ENCODE measurements at regions not wholly inside any gene's neighbourhood (a gene's known extent, or its start where the extent isn't known, plus 50 kb on each side); places are given as distances from the start of the nearest gene placed in this dataset.

- Histone ChIP-seq H3K27me3 (ENCODE audit: insufficient read depth, low read depth) (no peaks in the 10 kb centered on the region), H3K36me3 (ENCODE audit: low read depth) (no peaks in the 10 kb centered on the region), H3F3A (ENCODE audit: insufficient read depth, low read depth) (no peaks in the 10 kb centered on the region), H4K20me1 (ENCODE audit: insufficient read depth) (no peaks in the 10 kb centered on the region), H3K27ac (no peak overlapping the region), H3K9me2 (ENCODE audit: insufficient read depth) (no peaks in the 10 kb centered on the region), H3K4me3 (no peak overlapping the region), H3K4me2 (no peak overlapping the region), H2AFZ (no peak overlapping the region), H3K4me1 (replicated peaks; ENCODE audit: insufficient read depth) (no peaks in the 10 kb centered on the region), H3K9me3 (ENCODE audit: insufficient read depth, low read depth) (no peaks in the 10 kb centered on the region), H3K79me2 (ENCODE audit: low read depth) (no peaks in the 10 kb centered on the region)
- ChIA-PET CTCF (no interaction called here), POLR2A (ENCODE audit: unreplicated experiment) (interaction anchor here (0.8 kb wide), 1 partner anchor 105 kb away, joined by 7 read pairs; no protein-coding TSS in a partner anchor)
- no TSS peak for BruUV-seq (replicated peaks)
- DNase-seq: no peak
- no peak for TF ChIP-seq EZH2 (IDR thresholded peaks at IDR 0.05; ENCODE audit: low read depth)
- TF ChIP-seq CTCF (conservative IDR thresholded peaks at IDR 0.05): no peak
- intact Hi-C loops (cut with micrococcal nuclease; ENCODE audit: unreplicated experiment): loop anchor here (5.0 to 10.0 kb wide), 2 partner anchors 1198 to 1515 kb away; no protein-coding TSS in a partner anchor
These were observed 606.1 kb downstream of the KIF4B start for GRCh38 chr5:155619688-155620087.

GRCh38 chr5:155620821-155621410 lies 607.4 kb downstream of the KIF4B start:
- CTCF ChIA-PET: no interaction called here

GRCh38 chr5:155624597-155625241 lies 611.2 kb downstream of the KIF4B start:
- H3K4me2 ChIP-seq: no peak overlapping the region
- H4K20me1 ChIP-seq (ENCODE audit: insufficient read depth): no peaks in the 10 kb centered on the region
- H3K9me2 ChIP-seq (ENCODE audit: insufficient read depth): no peaks in the 10 kb centered on the region
- no peak overlapping the region for H3K27ac ChIP-seq
- H3K36me3 ChIP-seq (ENCODE audit: low read depth): no peaks in the 10 kb centered on the region
- no peak overlapping the region for H2AFZ ChIP-seq
- intact Hi-C loops (cut with micrococcal nuclease; ENCODE audit: unreplicated experiment): no loop called here
- no peaks in the 10 kb centered on the region for H3K4me1 ChIP-seq (replicated peaks; ENCODE audit: insufficient read depth)
- no peaks in the 10 kb centered on the region for H3F3A ChIP-seq (ENCODE audit: insufficient read depth, low read depth)
- H3K27me3 ChIP-seq (ENCODE audit: insufficient read depth, low read depth): peaks cover 6% of the 10 kb centered on the region; the same call in 1 of the 2 replicates
- TF ChIP-seq CTCF (conservative IDR thresholded peaks at IDR 0.05): no peak
- TF ChIP-seq EZH2 (IDR thresholded peaks at IDR 0.05; ENCODE audit: low read depth): no peak
- H3K9me3 ChIP-seq (ENCODE audit: insufficient read depth, low read depth): no peaks in the 10 kb centered on the region
- no peak overlapping the region for H3K4me3 ChIP-seq
- no peak for DNase-seq
- ChIA-PET POLR2A (ENCODE audit: unreplicated experiment) (no interaction called here), CTCF (no interaction called here)
- BruUV-seq (replicated peaks): no TSS peak
- H3K79me2 ChIP-seq (ENCODE audit: low read depth): no peaks in the 10 kb centered on the region

More at GRCh38 chr5:155620821-155621410, 607.4 kb downstream of the KIF4B start:
- H3F3A ChIP-seq (ENCODE audit: insufficient read depth, low read depth): no peaks in the 10 kb centered on the region
- H3K36me3 ChIP-seq (ENCODE audit: low read depth): no peaks in the 10 kb centered on the region
- no peak overlapping the region for H3K4me2 ChIP-seq
- no peaks in the 10 kb centered on the region for H3K9me2 ChIP-seq (ENCODE audit: insufficient read depth)
- H3K27ac ChIP-seq: no peak overlapping the region
- H3K9me3 ChIP-seq (ENCODE audit: insufficient read depth, low read depth): no peaks in the 10 kb centered on the region
- no peaks in the 10 kb centered on the region for H4K20me1 ChIP-seq (ENCODE audit: insufficient read depth)
- TF ChIP-seq CTCF (conservative IDR thresholded peaks at IDR 0.05) (no peak), EZH2 (IDR thresholded peaks at IDR 0.05; ENCODE audit: low read depth) (no peak)
- no peak overlapping the region for H2AFZ ChIP-seq
- H3K27me3 ChIP-seq (ENCODE audit: insufficient read depth, low read depth): no peaks in the 10 kb centered on the region
- no peaks in the 10 kb centered on the region for H3K79me2 ChIP-seq (ENCODE audit: low read depth)
- intact Hi-C loops (cut with micrococcal nuclease; ENCODE audit: unreplicated experiment): no loop called here
- no peak for DNase-seq
- BruUV-seq (replicated peaks): no TSS peak
- POLR2A ChIA-PET (ENCODE audit: unreplicated experiment): no interaction called here
- H3K4me1 ChIP-seq (replicated peaks; ENCODE audit: insufficient read depth): no peaks in the 10 kb centered on the region
- no peak overlapping the region for H3K4me3 ChIP-seq

Data from PC-9 (cell line).